ENCODE measurements at regions not wholly inside any gene's neighbourhood (a gene's known extent, or its start where the extent isn't known, plus 50 kb on each side); places are given as distances from the start of the nearest gene placed in this dataset.

DNA sequence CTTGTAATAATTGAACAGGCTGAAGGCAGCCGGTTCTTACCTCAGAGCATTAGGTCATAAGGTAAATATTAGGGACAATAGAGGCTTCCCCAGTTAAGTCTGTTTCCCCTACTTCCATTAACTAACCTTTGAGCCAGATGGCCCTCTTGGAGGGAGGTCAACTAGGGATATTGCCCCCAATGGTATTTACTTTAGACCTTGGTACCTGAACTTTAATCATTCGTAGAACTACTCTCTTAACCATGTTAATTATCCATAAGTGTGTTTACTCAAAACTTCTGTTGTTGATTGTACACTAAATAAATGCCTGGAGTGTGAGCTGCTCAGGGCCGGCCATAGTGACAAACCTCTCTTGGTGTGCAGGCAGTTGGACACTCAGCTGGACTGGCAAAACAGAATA is 1843.5 kb upstream of the AGA start:
- TF ChIP-seq YY1 (IDR thresholded peaks at IDR 0.05; ENCODE audit: insufficient read depth, insufficient read length) = no peak
- TF ChIP-seq SUZ12 (IDR thresholded peaks at IDR 0.05; ENCODE audit: extremely low read depth, insufficient read depth, insufficient read length) = no peak
- no peak for TF ChIP-seq ZNF274 (IDR thresholded peaks at IDR 0.05; ENCODE audit: low read depth, low read length)

Data from NT2/D1 (cell line).